ENCODE measurements at regions not wholly inside any gene's neighbourhood (a gene's known extent, or its start where the extent isn't known, plus 50 kb on each side); places are given as distances from the start of the nearest gene placed in this dataset.

- H3K9ac ChIP-seq (ENCODE audit: insufficient read depth, low read depth, low read length) = no peak overlapping the region
- no peaks in the 10 kb centered on the region for H3K79me2 ChIP-seq (ENCODE audit: insufficient read depth, low read length)
- CTCF ChIA-PET (ENCODE audit: low intra/inter-chr PET ratio, low total read pairs) = no interaction called here
- no peak overlapping the region for H3K4me3 ChIP-seq (replicated peaks in 1 of 3; ENCODE audit: insufficient read depth in 1 of 3, low read depth in 2 of 3, low read length in 3 of 3)
- POLR2A ChIA-PET = no interaction called here
- H4K20me1 ChIP-seq (ENCODE audit: insufficient read depth, low read length) = no peaks in the 10 kb centered on the region
- H3K27ac ChIP-seq (ENCODE audit: extremely low read length, insufficient read depth, low read length) = no peak overlapping the region
- no peak overlapping the region for H2AFZ ChIP-seq (ENCODE audit: low read length)
- in situ Hi-C loops (cut with HindIII; ENCODE audit: extremely low pct_ligation_motif_present, low pct_unique_long_range_greater_than_20kb) (no loop called here), intact Hi-C loops (cut with micrococcal nuclease; ENCODE audit: unreplicated experiment) (no loop called here)
- DNase-seq (ENCODE audit: low spot score) = no peak
- H3K36me3 ChIP-seq (replicated peaks in 1 of 2; ENCODE audit: control insufficient read depth in 1 of 2, insufficient read depth in 2 of 2, low read length in 2 of 2) = no peaks in the 10 kb centered on the region
- no peaks in the 10 kb centered on the region for H3K9me3 ChIP-seq (ENCODE audit: low read length)
- no peaks in the 10 kb centered on the region for H3K4me1 ChIP-seq (ENCODE audit: insufficient read depth, low read length)
- TF ChIP-seq MAFF (IDR thresholded peaks at IDR 0.05; ENCODE audit: low read depth, low read length) (peak; percentile 77), YEATS4 (CRISPR knock-in tag; IDR thresholded peaks at IDR 0.05; ENCODE audit: borderline replicate concordance) (no peak), MAFK (conservative IDR thresholded peaks at IDR 0.05 in 1 of 2, IDR thresholded peaks at IDR 0.05 in 1 of 2; ENCODE audit: low read length in 2 of 2) (peak; percentile 74 to 83)
- 0 out of 5 replicates have a peak, but pooled peaks cover 0 to 2% of the 10 kb centered on the region in 2 experiments for H3K27me3 ChIP-seq (ENCODE audit: control insufficient read depth in 1 of 2, insufficient read depth in 2 of 2, low read length in 2 of 2)
- no peak for ATAC-seq
- FAIRE-seq = no peak
- BruUV-seq (replicated peaks) = no TSS peak
- H3K4me2 ChIP-seq (ENCODE audit: low read depth, low read length) = no peak overlapping the region
- WGBS (ENCODE audit: low lambda C conversion rate) = 25% methylated on average over 3 of the region's 3 CpGs
Observed at GRCh38 chr2:234320066-234320465, 176.8 kb downstream of the ARL4C start.

- ATAC-seq (no peak), FAIRE-seq (no peak), DNase-seq (ENCODE audit: low spot score) (no peak)
- CTCF ChIA-PET (ENCODE audit: low intra/inter-chr PET ratio, low total read pairs) = no interaction called here
- Histone ChIP-seq H3K36me3 (replicated peaks in 1 of 2; ENCODE audit: control insufficient read depth in 1 of 2, insufficient read depth in 2 of 2, low read length in 2 of 2) (no peaks in the 10 kb centered on the region), H3K9ac (ENCODE audit: insufficient read depth, low read depth, low read length) (no peak overlapping the region), H3K4me2 (ENCODE audit: low read depth, low read length) (no peak overlapping the region), H4K20me1 (ENCODE audit: insufficient read depth, low read length) (no peaks in the 10 kb centered on the region), H3K4me1 (ENCODE audit: insufficient read depth, low read length) (no peaks in the 10 kb centered on the region), H2AFZ (ENCODE audit: low read length) (no peak overlapping the region), H3K27ac (ENCODE audit: extremely low read length, insufficient read depth, low read length) (no peak overlapping the region), H3K9me3 (ENCODE audit: low read length) (no peaks in the 10 kb centered on the region), H3K79me2 (ENCODE audit: insufficient read depth, low read length) (no peaks in the 10 kb centered on the region), H3K4me3 (replicated peaks in 1 of 3; ENCODE audit: insufficient read depth in 1 of 3, low read depth in 2 of 3, low read length in 3 of 3) (no peak overlapping the region), H3K27me3 (ENCODE audit: control insufficient read depth in 1 of 2, insufficient read depth in 2 of 2, low read length in 2 of 2) (peaks cover 0 to 3% of the 10 kb centered on the region in 2 experiments; a peak in 2 of 5 replicates)
- intact Hi-C loops (cut with micrococcal nuclease; ENCODE audit: unreplicated experiment) = no loop called here
- 47% methylated on average over 3 of the region's 3 CpGs for WGBS (ENCODE audit: low lambda C conversion rate)
- no TSS peak for BruUV-seq (replicated peaks)
- in situ Hi-C loops (cut with HindIII; ENCODE audit: extremely low pct_ligation_motif_present, low pct_unique_long_range_greater_than_20kb) = no loop called here
- TF ChIP-seq ZNF382 (CRISPR knock-in tag; IDR thresholded peaks at IDR 0.05; ENCODE audit: borderline replicate concordance) = no peak
- no peak for TF ChIP-seq ESRRA (CRISPR knock-in tag; IDR thresholded peaks at IDR 0.05; ENCODE audit: low read depth)
- no peak for TF ChIP-seq ZKSCAN5 (CRISPR knock-in tag; IDR thresholded peaks at IDR 0.05)
- no peak for TF ChIP-seq THAP9 (CRISPR knock-in tag; IDR thresholded peaks at IDR 0.05; ENCODE audit: borderline replicate concordance)
- TF ChIP-seq GATAD1 (CRISPR knock-in tag; IDR thresholded peaks at IDR 0.05) = no peak
- no peak for TF ChIP-seq CHD2 (IDR thresholded peaks at IDR 0.05; ENCODE audit: low read depth, low read length)
- TF ChIP-seq AHR (CRISPR knock-in tag; IDR thresholded peaks at IDR 0.05) = no peak
- no peak for TF ChIP-seq ZNF720 (CRISPR knock-in tag; IDR thresholded peaks at IDR 0.05)
- TF ChIP-seq DNMT1 (CRISPR knock-in tag; IDR thresholded peaks at IDR 0.05) = no peak
- no peak for TF ChIP-seq ZNF484 (CRISPR knock-in tag; IDR thresholded peaks at IDR 0.05; ENCODE audit: borderline replicate concordance, low read depth)
- TF ChIP-seq HDAC2 (CRISPR knock-in tag; IDR thresholded peaks at IDR 0.05) = no peak
- no peak for TF ChIP-seq ZNF296 (CRISPR knock-in tag; conservative IDR thresholded peaks at IDR 0.05)
- POLR2A ChIA-PET = no interaction called here
Observed at GRCh38 chr2:234318361-234318760, 178.5 kb downstream of the ARL4C start.

Measured in HepG2 (cell line).